Fibroblast of peridontal ligament (primary cell): ENCODE measurements at regions not wholly inside any gene's neighbourhood (a gene's known extent, or its start where the extent isn't known, plus 50 kb on each side); places are given as distances from the start of the nearest gene placed in this dataset.

Source experiments
- DNase-seq: peaks from one replicate; pipeline ENCODE4 v3.0.0-alpha.2; 2010; ENCODE audit errors: extremely low read depth

GRCh38 chr20:61161726-61162390 is 90.2 kb upstream of the CDH4 start:
- DNase-seq = no peak

- DNase-seq = no peak
These were observed 89.6 kb upstream of the CDH4 start for GRCh38 chr20:61162451-61162850.

GRCh38 chr20:61163031-61163430 is 89.0 kb upstream of the CDH4 start:
- no peak for DNase-seq

GRCh38 chr20:61166324-61166723 is 85.7 kb upstream of the CDH4 start:
- peak; percentile 1 for DNase-seq

- DNase-seq = no peak
These were observed 83.5 kb upstream of the CDH4 start for GRCh38 chr20:61168605-61169004.

- DNase-seq = no peak
These were observed 82.2 kb upstream of the CDH4 start for GRCh38 chr20:61169874-61170273.

GRCh38 chr20:61170496-61171320 is 81.4 kb upstream of the CDH4 start:
- DNase-seq = no peak

- no peak for DNase-seq
These were observed 78.8 kb upstream of the CDH4 start for GRCh38 chr20:61173267-61173666.

GRCh38 chr20:61173961-61174725 is 77.9 kb upstream of the CDH4 start:
- DNase-seq = no peak

GRCh38 chr20:61176874-61177273 is 75.2 kb upstream of the CDH4 start:
- no peak for DNase-seq

GRCh38 chr20:61178551-61179071 is 73.5 kb upstream of the CDH4 start:
- no peak for DNase-seq

GRCh38 chr20:61184194-61184593 is 67.9 kb upstream of the CDH4 start:
- DNase-seq = no peak

GRCh38 chr20:61185181-61185580 is 66.9 kb upstream of the CDH4 start:
- DNase-seq = no peak

GRCh38 chr20:61185841-61186601 is 66.0 kb upstream of the CDH4 start:
- DNase-seq = peak; percentile 61

- no peak for DNase-seq
These were observed 65.1 kb upstream of the CDH4 start for GRCh38 chr20:61186771-61187472.

GRCh38 chr20:61189534-61189933 is 62.5 kb upstream of the CDH4 start:
- DNase-seq = no peak

- DNase-seq = no peak
These were observed 61.0 kb upstream of the CDH4 start for GRCh38 chr20:61191096-61191495.

- DNase-seq = no peak
These were observed 59.6 kb upstream of the CDH4 start for GRCh38 chr20:61192337-61192950.

GRCh38 chr20:61193164-61193563 is 58.9 kb upstream of the CDH4 start:
- DNase-seq = no peak
